HEK293 (cell line): ENCODE measurements at regions not wholly inside any gene's neighbourhood (a gene's known extent, or its start where the extent isn't known, plus 50 kb on each side); places are given as distances from the start of the nearest gene placed in this dataset.

Experiments
- CTCF ChIA-PET: fragments of 350-600 bp; formaldehyde crosslinking; extraction: SDS; loops from one replicate; lab custom pipeline; 2021; ENCODE audit warnings: antibody characterized with exemption; lab: Yijun Ruan, JAX
- POLR2A ChIA-PET: fragments of 300-600 bp; formaldehyde crosslinking; extraction: SDS; loops from one replicate; lab custom pipeline; 2020; ENCODE audit warnings: antibody characterized with exemption, inconsistent platforms; lab: Yijun Ruan, JAX
- H3K27ac ChIP-seq: fragments of 200-500 bp; sonication (Bioruptor generic); 2 replicates; pipeline ENCODE4 v1.5.1; 2014; ENCODE audit warnings: low read depth, low read length, control low read depth, inconsistent platforms; ENCODE audit errors: extremely low read depth
- H3K36me3 ChIP-seq, 2 experiments: fragments of 200-500 bp in 1 of 2; sonication (Bioruptor generic) in 1 of 2; 1 replicate in 1 of 2; 2 replicates in 1 of 2; pipeline ENCODE4 v1.5.1; 2014 to 2017; ENCODE audit warnings: inconsistent platforms in 2 of 2, low read length in 2 of 2; ENCODE audit not compliant: control insufficient read depth in 2 of 2, insufficient read depth in 1 of 2
- H3K4me1 ChIP-seq: fragments of 200-500 bp; sonication (Bioruptor generic); 2 replicates; pipeline ENCODE4 v1.5.1; 2014; ENCODE audit warnings: mild to moderate bottlenecking, low read length, inconsistent platforms; ENCODE audit not compliant: control insufficient read depth, insufficient read depth
- H3K4me3 ChIP-seq: 2 replicates; pipeline ENCODE4 v1.5.1; 2011; ENCODE audit warnings: low read depth, mild to moderate bottlenecking, control low read depth, low read length, moderate library complexity
- H3K9me3 ChIP-seq: fragments of 200-500 bp; sonication (Bioruptor generic); 2 replicates; pipeline ENCODE4 v1.5.1; 2014; ENCODE audit warnings: low read depth, low read length, inconsistent platforms; ENCODE audit not compliant: control insufficient read depth, insufficient read depth
- GLIS1 ChIP-seq: fragments of 450-650 bp; formaldehyde crosslinking; IDR thresholded peaks from 2 replicates; pipeline ENCODE4 v1.5.1; 2016; ENCODE audit warnings: missing biosample characterization, missing genetic modification characterization
- KLF8 ChIP-seq: fragments of 450-650 bp; formaldehyde crosslinking; IDR thresholded peaks from 2 replicates; pipeline ENCODE4 v1.5.1; 2016; ENCODE audit warnings: missing biosample characterization, missing genetic modification characterization
- RBAK ChIP-seq: fragments of 450-650 bp; formaldehyde crosslinking; IDR thresholded peaks from 2 replicates; pipeline ENCODE4 v1.5.1; 2016; ENCODE audit warnings: missing biosample characterization, missing genetic modification characterization
- SCRT2 ChIP-seq: fragments of 450-650 bp; formaldehyde crosslinking; IDR thresholded peaks from 2 replicates; pipeline ENCODE4 v1.5.1; 2016; ENCODE audit warnings: missing biosample characterization, missing genetic modification characterization
- YY2 ChIP-seq: fragments of 450-650 bp; formaldehyde crosslinking; IDR thresholded peaks from 2 replicates; pipeline ENCODE4 v1.5.1; 2016; ENCODE audit warnings: missing biosample characterization, missing genetic modification characterization
- ZBTB48 ChIP-seq: fragments of 450-650 bp; formaldehyde crosslinking; IDR thresholded peaks from 2 replicates; pipeline ENCODE4 v1.5.1; 2016; ENCODE audit warnings: missing biosample characterization, missing genetic modification characterization
- ZEB2 ChIP-seq: fragments of 450-650 bp; formaldehyde crosslinking; IDR thresholded peaks from 2 replicates; pipeline ENCODE4 v1.5.1; 2016; ENCODE audit warnings: missing biosample characterization, missing genetic modification characterization
- ZNF138 ChIP-seq: fragments of 450-650 bp; formaldehyde crosslinking; IDR thresholded peaks from 2 replicates; pipeline ENCODE4 v1.5.1; 2016; ENCODE audit warnings: missing biosample characterization, missing genetic modification characterization, borderline replicate concordance
- ZNF416 ChIP-seq: fragments of 450-650 bp; formaldehyde crosslinking; IDR thresholded peaks from 2 replicates; pipeline ENCODE4 v1.5.1; 2016; ENCODE audit warnings: missing biosample characterization, missing genetic modification characterization
- ZNF473 ChIP-seq: fragments of 450-650 bp; formaldehyde crosslinking; IDR thresholded peaks from 2 replicates; pipeline ENCODE4 v1.5.1; 2017; ENCODE audit warnings: missing biosample characterization, missing genetic modification characterization
- ZNF48 ChIP-seq: fragments of 450-650 bp; formaldehyde crosslinking; IDR thresholded peaks from 2 replicates; pipeline ENCODE4 v1.5.1; 2016; ENCODE audit warnings: missing biosample characterization, missing genetic modification characterization
- ZNF514 ChIP-seq: fragments of 450-650 bp; formaldehyde crosslinking; IDR thresholded peaks from 2 replicates; pipeline ENCODE4 v1.5.1; 2016; ENCODE audit warnings: missing biosample characterization, missing genetic modification characterization
- ZNF596 ChIP-seq: fragments of 450-650 bp; IDR thresholded peaks from 2 replicates; pipeline ENCODE4 v1.5.0; 2018; ENCODE audit warnings: missing biosample characterization, mild to moderate bottlenecking, missing genetic modification characterization, moderate library complexity
- TF ChIP-seq, protein P1 (sequence below): fragments of 450-650 bp; formaldehyde crosslinking; IDR thresholded peaks from 2 replicates; pipeline ENCODE4 v1.5.1; 2016; ENCODE audit warnings: missing biosample characterization, missing genetic modification characterization, borderline replicate concordance
- TF ChIP-seq, protein P2 (sequence below): fragments of 450-650 bp; formaldehyde crosslinking; IDR thresholded peaks from 2 replicates; pipeline ENCODE4 v1.5.1; 2017; ENCODE audit warnings: missing biosample characterization, missing genetic modification characterization
- TF ChIP-seq, protein P3 (sequence below): fragments of 450-650 bp; formaldehyde crosslinking; IDR thresholded peaks from 2 replicates; pipeline ENCODE4 v1.5.1; 2016; ENCODE audit warnings: missing biosample characterization, missing genetic modification characterization
- TF ChIP-seq, protein P4 (sequence below): fragments of 450-650 bp; formaldehyde crosslinking; IDR thresholded peaks from 2 replicates; pipeline ENCODE4 v1.5.1; 2016; ENCODE audit warnings: missing biosample characterization, missing genetic modification characterization

DNA sequence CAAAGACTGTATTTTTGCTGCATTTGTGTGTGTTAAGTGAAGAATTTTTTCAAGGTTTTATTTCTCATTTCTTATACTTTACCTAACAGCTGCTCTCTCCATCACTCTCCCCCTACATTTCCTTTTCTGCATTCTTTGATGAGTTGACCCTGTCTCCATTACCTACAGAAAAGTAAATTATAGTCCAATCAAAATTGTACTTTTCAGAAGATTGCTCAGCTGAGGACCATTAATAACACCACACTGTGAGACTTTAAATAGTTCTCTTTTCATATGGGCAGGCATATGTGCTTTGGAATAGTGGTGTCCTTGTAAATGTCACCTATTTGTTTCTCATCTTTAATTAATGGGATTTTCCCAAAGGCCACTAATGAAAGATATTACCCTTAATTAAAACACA lies 234.7 kb upstream of the GPR149 start (continued):
- TF ChIP-seq, protein P1, sequence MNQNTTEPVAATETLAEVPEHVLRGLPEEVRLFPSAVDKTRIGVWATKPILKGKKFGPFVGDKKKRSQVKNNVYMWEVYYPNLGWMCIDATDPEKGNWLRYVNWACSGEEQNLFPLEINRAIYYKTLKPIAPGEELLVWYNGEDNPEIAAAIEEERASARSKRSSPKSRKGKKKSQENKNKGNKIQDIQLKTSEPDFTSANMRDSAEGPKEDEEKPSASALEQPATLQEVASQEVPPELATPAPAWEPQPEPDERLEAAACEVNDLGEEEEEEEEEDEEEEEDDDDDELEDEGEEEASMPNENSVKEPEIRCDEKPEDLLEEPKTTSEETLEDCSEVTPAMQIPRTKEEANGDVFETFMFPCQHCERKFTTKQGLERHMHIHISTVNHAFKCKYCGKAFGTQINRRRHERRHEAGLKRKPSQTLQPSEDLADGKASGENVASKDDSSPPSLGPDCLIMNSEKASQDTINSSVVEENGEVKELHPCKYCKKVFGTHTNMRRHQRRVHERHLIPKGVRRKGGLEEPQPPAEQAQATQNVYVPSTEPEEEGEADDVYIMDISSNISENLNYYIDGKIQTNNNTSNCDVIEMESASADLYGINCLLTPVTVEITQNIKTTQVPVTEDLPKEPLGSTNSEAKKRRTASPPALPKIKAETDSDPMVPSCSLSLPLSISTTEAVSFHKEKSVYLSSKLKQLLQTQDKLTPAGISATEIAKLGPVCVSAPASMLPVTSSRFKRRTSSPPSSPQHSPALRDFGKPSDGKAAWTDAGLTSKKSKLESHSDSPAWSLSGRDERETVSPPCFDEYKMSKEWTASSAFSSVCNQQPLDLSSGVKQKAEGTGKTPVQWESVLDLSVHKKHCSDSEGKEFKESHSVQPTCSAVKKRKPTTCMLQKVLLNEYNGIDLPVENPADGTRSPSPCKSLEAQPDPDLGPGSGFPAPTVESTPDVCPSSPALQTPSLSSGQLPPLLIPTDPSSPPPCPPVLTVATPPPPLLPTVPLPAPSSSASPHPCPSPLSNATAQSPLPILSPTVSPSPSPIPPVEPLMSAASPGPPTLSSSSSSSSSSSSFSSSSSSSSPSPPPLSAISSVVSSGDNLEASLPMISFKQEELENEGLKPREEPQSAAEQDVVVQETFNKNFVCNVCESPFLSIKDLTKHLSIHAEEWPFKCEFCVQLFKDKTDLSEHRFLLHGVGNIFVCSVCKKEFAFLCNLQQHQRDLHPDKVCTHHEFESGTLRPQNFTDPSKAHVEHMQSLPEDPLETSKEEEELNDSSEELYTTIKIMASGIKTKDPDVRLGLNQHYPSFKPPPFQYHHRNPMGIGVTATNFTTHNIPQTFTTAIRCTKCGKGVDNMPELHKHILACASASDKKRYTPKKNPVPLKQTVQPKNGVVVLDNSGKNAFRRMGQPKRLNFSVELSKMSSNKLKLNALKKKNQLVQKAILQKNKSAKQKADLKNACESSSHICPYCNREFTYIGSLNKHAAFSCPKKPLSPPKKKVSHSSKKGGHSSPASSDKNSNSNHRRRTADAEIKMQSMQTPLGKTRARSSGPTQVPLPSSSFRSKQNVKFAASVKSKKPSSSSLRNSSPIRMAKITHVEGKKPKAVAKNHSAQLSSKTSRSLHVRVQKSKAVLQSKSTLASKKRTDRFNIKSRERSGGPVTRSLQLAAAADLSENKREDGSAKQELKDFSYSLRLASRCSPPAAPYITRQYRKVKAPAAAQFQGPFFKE (tag by site-specific recombination), result no peak

DNA sequence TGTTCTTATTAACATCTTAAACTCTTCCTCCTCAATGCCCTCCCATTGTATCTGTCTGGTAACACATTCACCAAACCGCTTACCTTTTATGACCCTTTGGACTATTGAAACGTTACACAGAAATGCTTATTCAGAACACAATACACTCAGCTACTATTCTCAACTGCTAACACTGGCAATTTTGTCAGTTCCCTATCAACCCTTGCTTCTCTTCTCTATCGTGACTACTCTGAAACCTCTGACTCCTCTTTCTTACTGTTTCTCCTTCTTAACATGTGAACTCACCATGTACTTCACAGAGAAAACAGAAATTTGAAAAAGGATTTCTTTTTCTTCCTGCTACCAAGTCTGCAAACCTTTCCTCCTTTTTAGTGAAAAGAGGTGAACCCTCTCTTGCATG lies 232.9 kb upstream of the GPR149 start:
- H3K4me1 ChIP-seq, result no peaks in the 10 kb centered on the region
- no peak overlapping the region for H3K4me3 ChIP-seq
- ChIA-PET POLR2A (no interaction called here), CTCF (no interaction called here)
- H3K27ac ChIP-seq, result no peak overlapping the region
- TF ChIP-seq, protein P2, sequence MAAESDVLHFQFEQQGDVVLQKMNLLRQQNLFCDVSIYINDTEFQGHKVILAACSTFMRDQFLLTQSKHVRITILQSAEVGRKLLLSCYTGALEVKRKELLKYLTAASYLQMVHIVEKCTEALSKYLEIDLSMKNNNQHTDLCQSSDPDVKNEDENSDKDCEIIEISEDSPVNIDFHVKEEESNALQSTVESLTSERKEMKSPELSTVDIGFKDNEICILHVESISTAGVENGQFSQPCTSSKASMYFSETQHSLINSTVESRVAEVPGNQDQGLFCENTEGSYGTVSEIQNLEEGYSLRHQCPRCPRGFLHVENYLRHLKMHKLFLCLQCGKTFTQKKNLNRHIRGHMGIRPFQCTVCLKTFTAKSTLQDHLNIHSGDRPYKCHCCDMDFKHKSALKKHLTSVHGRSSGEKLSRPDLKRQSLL (tag by site-specific recombination), result no peak
- H3K9me3 ChIP-seq, result no peaks in the 10 kb centered on the region
- no peaks in the 10 kb centered on the region for H3K36me3 ChIP-seq

DNA sequence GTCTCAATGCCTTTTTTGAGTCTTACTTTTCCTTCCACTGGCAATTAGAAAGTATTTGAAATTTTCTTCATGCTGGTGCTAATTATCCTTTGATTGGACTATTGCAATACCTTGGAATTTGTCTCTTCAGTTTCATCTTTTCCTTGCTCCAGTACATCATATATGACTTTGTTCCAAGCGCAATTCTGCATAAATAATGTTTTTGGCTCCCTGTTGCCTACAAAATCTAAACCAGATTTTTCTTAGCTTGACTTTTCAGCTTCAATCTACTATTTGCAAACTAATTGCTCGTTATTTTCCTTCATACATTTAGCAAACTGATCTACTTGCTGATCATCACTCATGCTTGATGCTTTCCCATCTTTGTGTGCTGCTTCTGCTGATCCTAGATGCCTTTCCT lies 230.8 kb upstream of the GPR149 start:
- ChIA-PET CTCF (no interaction called here), POLR2A (no interaction called here)
- no peaks in the 10 kb centered on the region for H3K36me3 ChIP-seq
- H3K4me1 ChIP-seq, result no peaks in the 10 kb centered on the region
- H3K4me3 ChIP-seq, result no peak overlapping the region
- H3K27ac ChIP-seq, result no peak overlapping the region
- H3K9me3 ChIP-seq, result no peaks in the 10 kb centered on the region
- TF ChIP-seq, protein P3, sequence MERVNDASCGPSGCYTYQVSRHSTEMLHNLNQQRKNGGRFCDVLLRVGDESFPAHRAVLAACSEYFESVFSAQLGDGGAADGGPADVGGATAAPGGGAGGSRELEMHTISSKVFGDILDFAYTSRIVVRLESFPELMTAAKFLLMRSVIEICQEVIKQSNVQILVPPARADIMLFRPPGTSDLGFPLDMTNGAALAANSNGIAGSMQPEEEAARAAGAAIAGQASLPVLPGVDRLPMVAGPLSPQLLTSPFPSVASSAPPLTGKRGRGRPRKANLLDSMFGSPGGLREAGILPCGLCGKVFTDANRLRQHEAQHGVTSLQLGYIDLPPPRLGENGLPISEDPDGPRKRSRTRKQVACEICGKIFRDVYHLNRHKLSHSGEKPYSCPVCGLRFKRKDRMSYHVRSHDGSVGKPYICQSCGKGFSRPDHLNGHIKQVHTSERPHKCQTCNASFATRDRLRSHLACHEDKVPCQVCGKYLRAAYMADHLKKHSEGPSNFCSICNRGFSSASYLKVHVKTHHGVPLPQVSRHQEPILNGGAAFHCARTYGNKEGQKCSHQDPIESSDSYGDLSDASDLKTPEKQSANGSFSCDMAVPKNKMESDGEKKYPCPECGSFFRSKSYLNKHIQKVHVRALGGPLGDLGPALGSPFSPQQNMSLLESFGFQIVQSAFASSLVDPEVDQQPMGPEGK (tag by site-specific recombination), result no peak
- TF ChIP-seq YY2 (tag by site-specific recombination) (no peak), ZNF48 (tag by site-specific recombination) (no peak), KLF8 (tag by site-specific recombination) (no peak), ZNF596 (tag by site-specific recombination) (no peak), GLIS1 (no peak), ZNF473 (tag by site-specific recombination) (no peak), SCRT2 (tag by site-specific recombination) (no peak), ZNF514 (tag by site-specific recombination) (no peak), RBAK (tag by site-specific recombination) (no peak), ZEB2 (tag by site-specific recombination) (no peak), ZNF416 (tag by site-specific recombination) (no peak), ZBTB48 (no peak), ZNF138 (tag by site-specific recombination) (no peak)
- TF ChIP-seq, protein P4, sequence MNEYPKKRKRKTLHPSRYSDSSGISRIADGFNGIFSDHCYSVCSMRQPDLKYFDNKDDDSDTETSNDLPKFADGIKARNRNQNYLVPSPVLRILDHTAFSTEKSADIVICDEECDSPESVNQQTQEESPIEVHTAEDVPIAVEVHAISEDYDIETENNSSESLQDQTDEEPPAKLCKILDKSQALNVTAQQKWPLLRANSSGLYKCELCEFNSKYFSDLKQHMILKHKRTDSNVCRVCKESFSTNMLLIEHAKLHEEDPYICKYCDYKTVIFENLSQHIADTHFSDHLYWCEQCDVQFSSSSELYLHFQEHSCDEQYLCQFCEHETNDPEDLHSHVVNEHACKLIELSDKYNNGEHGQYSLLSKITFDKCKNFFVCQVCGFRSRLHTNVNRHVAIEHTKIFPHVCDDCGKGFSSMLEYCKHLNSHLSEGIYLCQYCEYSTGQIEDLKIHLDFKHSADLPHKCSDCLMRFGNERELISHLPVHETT (tag by site-specific recombination), result no peak
